HepG2 (cell line): ENCODE measurements at regions not wholly inside any gene's neighbourhood (a gene's known extent, or its start where the extent isn't known, plus 50 kb on each side); places are given as distances from the start of the nearest gene placed in this dataset.

Experiments used
- ATAC-seq: fragments of 200-7000 bp; cut with Tn5 transposase; 3 replicates; pipeline ENCODE4 v1.9.1; 2020; ENCODE audit warnings: mild to moderate bottlenecking, moderate library complexity
- BruUV-seq: library from RNA; stranded (reverse); fragments of 400-500 nt; replicated peaks from 2 replicates; lab custom pipeline; 2021; lab: Mats Ljungman, UMichigan
- CTCF ChIA-PET: fragments of 300-600 bp; formaldehyde crosslinking; extraction: SDS; loops from one replicate; lab custom pipeline; 2021; ENCODE audit warnings: low total read pairs, inconsistent platforms, low intra/inter-chr PET ratio; lab: Yijun Ruan, JAX
- POLR2A ChIA-PET: fragments of 350-600 bp; sonication (Branson Sonifier 250); formaldehyde crosslinking; loops from one replicate; lab custom pipeline; 2020; ENCODE audit warnings: antibody characterized with exemption, inconsistent platforms; lab: Yijun Ruan, JAX
- DNase-seq: peaks from one replicate; pipeline ENCODE4 v3.0.0-alpha.2; 2015; ENCODE audit warnings: low spot score
- FAIRE-seq: peaks from 3 replicates; lab custom pipeline; 2011; peaks lifted over from hg19 to GRCh38; lab: Jason Lieb, UNC
- H2AFZ ChIP-seq: one replicate; pipeline ENCODE4 v1.6.1; 2011; ENCODE audit warnings: low read length, inconsistent platforms
- H3K27ac ChIP-seq: fragments of 300-600 bp; 3 replicates; pipeline ENCODE4 v1.8.0; 2011; ENCODE audit warnings: mixed run types, mild to moderate bottlenecking, mixed read lengths, low read length, inconsistent platforms; ENCODE audit not compliant: insufficient read depth; ENCODE audit errors: extremely low read length
- H3K27me3 ChIP-seq, 2 experiments: fragments of 200-600 bp in 1 of 2; 2 replicates in 1 of 2; 3 replicates in 1 of 2; pipeline versions ENCODE4 v1.6.0 to v1.8.0; 2011; ENCODE audit warnings: low read length in 2 of 2, mild to moderate bottlenecking in 2 of 2, moderate library complexity in 2 of 2, inconsistent platforms in 1 of 2; ENCODE audit not compliant: insufficient read depth in 2 of 2, control insufficient read depth in 1 of 2
- H3K36me3 ChIP-seq, 2 experiments: fragments of 200-600 bp in 1 of 2; replicated peaks in 1 of 2; 2 replicates in 1 of 2; 3 replicates in 1 of 2; pipeline versions ENCODE4 v1.5.1 to v1.8.0; 2011; ENCODE audit warnings: low read length in 2 of 2, inconsistent platforms in 1 of 2; ENCODE audit not compliant: insufficient read depth in 2 of 2, control insufficient read depth in 1 of 2
- H3K4me1 ChIP-seq: 2 replicates; pipeline ENCODE4 v1.5.1; 2012; ENCODE audit warnings: low read length, inconsistent platforms; ENCODE audit not compliant: insufficient read depth
- H3K4me2 ChIP-seq: 2 replicates; pipeline ENCODE4 v1.6.0; 2011; ENCODE audit warnings: low read depth, low read length, inconsistent platforms
- H3K4me3 ChIP-seq, 3 experiments: fragments of 200-600 bp in 1 of 3; sonication (generic), shearing (Covaris generic) in 1 of 3; replicated peaks in 1 of 3; 2 replicates each; pipeline ENCODE4 v1.5.1; 2011 to 2016; ENCODE audit warnings: low read length in 3 of 3, inconsistent platforms in 2 of 3, low read depth in 2 of 3, mild to moderate bottlenecking in 2 of 3, control low read depth in 1 of 3, mixed read lengths in 1 of 3; ENCODE audit not compliant: insufficient read depth in 1 of 3
- H3K79me2 ChIP-seq: one replicate; pipeline ENCODE4 v1.6.1; 2011; ENCODE audit warnings: low read length, inconsistent platforms; ENCODE audit not compliant: insufficient read depth
- H3K9ac ChIP-seq: 2 replicates; pipeline ENCODE4 v1.6.0; 2011; ENCODE audit warnings: mild to moderate bottlenecking, low read depth, low read length, inconsistent platforms; ENCODE audit not compliant: insufficient read depth
- H3K9me3 ChIP-seq: 2 replicates; pipeline ENCODE4 v1.5.1; 2012; ENCODE audit warnings: mild to moderate bottlenecking, low read length
- H4K20me1 ChIP-seq: 2 replicates; pipeline ENCODE4 v1.6.0; 2011; ENCODE audit warnings: inconsistent platforms, mild to moderate bottlenecking, low read length, moderate library complexity; ENCODE audit not compliant: insufficient read depth
- AHR ChIP-seq: IDR thresholded peaks from 2 replicates; pipeline ENCODE4 v1.6.1; 2018; ENCODE audit warnings: missing genetic modification reagents, missing compliant biosample characterization
- ATF4 ChIP-seq, 2 experiments: fragments of 450-650 bp in 1 of 2; sonication (generic) in 1 of 2; formaldehyde crosslinking; IDR thresholded peaks; 2 replicates each; pipeline versions ENCODE4 v1.5.0 to v1.8.0; 2020 to 2022; ENCODE audit warnings: mild to moderate bottlenecking in 1 of 2, missing genetic modification reagents in 1 of 2
- BRD4 ChIP-seq: sonication (generic); formaldehyde crosslinking; IDR thresholded peaks from 2 replicates; pipeline ENCODE4 v1.4.0; 2020; ENCODE audit warnings: missing genetic modification reagents
- GMEB1 ChIP-seq: sonication (generic); formaldehyde crosslinking; IDR thresholded peaks from 2 replicates; pipeline ENCODE4 v1.5.1; 2020; ENCODE audit warnings: missing genetic modification reagents, mild to moderate bottlenecking, borderline replicate concordance
- GMEB2 ChIP-seq: IDR thresholded peaks from 2 replicates; pipeline ENCODE4 v1.6.1; 2016; ENCODE audit warnings: missing biosample characterization, missing genetic modification reagents, low read depth
- HOXD1 ChIP-seq: sonication (generic); formaldehyde crosslinking; IDR thresholded peaks from 2 replicates; pipeline ENCODE4 v1.5.0; 2020; ENCODE audit warnings: missing genetic modification reagents
- MXD4 ChIP-seq: IDR thresholded peaks from 2 replicates; pipeline ENCODE4 v1.6.1; 2016; ENCODE audit warnings: mild to moderate bottlenecking, missing biosample characterization, missing genetic modification reagents
- NFIC ChIP-seq: IDR thresholded peaks from 2 replicates; pipeline ENCODE4 v1.6.1; 2012; ENCODE audit warnings: mild to moderate bottlenecking, low read length, inconsistent platforms
- PRDM4 ChIP-seq: sonication (generic); formaldehyde crosslinking; IDR thresholded peaks from 2 replicates; pipeline ENCODE4 v1.9.0; 2021; ENCODE audit warnings: missing genetic modification reagents, borderline replicate concordance
- ZBTB7B ChIP-seq: sonication (generic); formaldehyde crosslinking; IDR thresholded peaks from 2 replicates; pipeline ENCODE4 v1.4.0; 2020; ENCODE audit warnings: missing genetic modification reagents
- ZNF10 ChIP-seq: sonication (generic); formaldehyde crosslinking; IDR thresholded peaks from 2 replicates; pipeline ENCODE4 v1.4.0; 2020; ENCODE audit warnings: mild to moderate bottlenecking, low read depth, missing genetic modification reagents, borderline replicate concordance
- ZNF138 ChIP-seq: sonication (generic); formaldehyde crosslinking; IDR thresholded peaks from 2 replicates; pipeline ENCODE4 v1.5.0; 2020; ENCODE audit warnings: mild to moderate bottlenecking, low read depth, missing genetic modification reagents
- ZNF232 ChIP-seq: sonication (generic); formaldehyde crosslinking; IDR thresholded peaks from 2 replicates; pipeline ENCODE4 v1.4.0; 2020; ENCODE audit warnings: missing genetic modification reagents, borderline replicate concordance
- ZNF577 ChIP-seq: sonication (generic); formaldehyde crosslinking; IDR thresholded peaks from 2 replicates; pipeline ENCODE4 v1.4.0; 2020; ENCODE audit warnings: mild to moderate bottlenecking, low read depth, missing genetic modification reagents, borderline replicate concordance
- ZNF749 ChIP-seq: sonication (generic); formaldehyde crosslinking; IDR thresholded peaks from 2 replicates; pipeline ENCODE4 v1.8.0; 2022; ENCODE audit warnings: mild to moderate bottlenecking, missing genetic modification reagents, moderate library complexity, borderline replicate concordance
- ZNF850 ChIP-seq: sonication (generic); formaldehyde crosslinking; conservative IDR thresholded peaks from 2 replicates; pipeline ENCODE4 v1.9.0; 2021; ENCODE audit warnings: mild to moderate bottlenecking, missing genetic modification reagents
- ZSCAN20 ChIP-seq: sonication (generic); formaldehyde crosslinking; IDR thresholded peaks from 2 replicates; pipeline ENCODE4 v1.4.0; 2020; ENCODE audit warnings: missing genetic modification reagents, mild to moderate bottlenecking, borderline replicate concordance
- WGBS: methylation state at CpG from one replicate; pipeline ENCODE4 v1.1.6; 2017; ENCODE audit warnings: low lambda C conversion rate; 5-methylcytosine and 5-hydroxymethylcytosine counted together
- in situ Hi-C: cut with HindIII; loops from 2 replicates; pipeline ENCODE4 v1.10.0; 2017; ENCODE audit warnings: low pct_unique_long_range_greater_than_20kb; ENCODE audit not compliant: extremely low pct_ligation_motif_present
- intact Hi-C: fragments of 100-400 bp; cut with micrococcal nuclease; formaldehyde crosslinking; loops from one replicate; pipeline ENCODE4 v1.10.0; 2022; ENCODE audit not compliant: unreplicated experiment

GRCh38 chr20:60477958-60478357, 519.7 kb downstream of the CDH26 start (continued):
- TF ChIP-seq PRDM4 (CRISPR knock-in tag): no peak
- TF ChIP-seq ZNF138 (CRISPR knock-in tag): no peak
- no peak for TF ChIP-seq ZNF10 (CRISPR knock-in tag)
- no peak for TF ChIP-seq ZNF577 (CRISPR knock-in tag)
- TF ChIP-seq GMEB2 (CRISPR knock-in tag): no peak
- no peak for TF ChIP-seq ZNF232 (CRISPR knock-in tag)

- in situ Hi-C loops (no loop called here), intact Hi-C loops (no loop called here)
- BruUV-seq: no TSS peak
- ChIA-PET POLR2A (no interaction called here), CTCF (no interaction called here)
- no peaks in the 10 kb centered on the region; a peak in 2 of 5 replicates for H3K27me3 ChIP-seq
- no peak overlapping the region for H3K4me2 ChIP-seq
- H3K36me3 ChIP-seq: no peaks in the 10 kb centered on the region
- no peak overlapping the region for H3K27ac ChIP-seq
- ATAC-seq (no peak), DNase-seq (no peak), FAIRE-seq (no peak)
- no peak for TF ChIP-seq ZSCAN20 (CRISPR knock-in tag)
- TF ChIP-seq NFIC: no peak
- TF ChIP-seq BRD4 (CRISPR knock-in tag): no peak
- TF ChIP-seq MXD4 (CRISPR knock-in tag): no peak
- no peak for TF ChIP-seq ATF4 (CRISPR knock-in tag; IDR thresholded peaks at IDR 0.05)
- TF ChIP-seq HOXD1 (CRISPR knock-in tag): no peak
- TF ChIP-seq ZBTB7B (CRISPR knock-in tag): no peak
- TF ChIP-seq AHR: no peak
- TF ChIP-seq ZNF850 (CRISPR knock-in tag): no peak
- TF ChIP-seq ZNF749: no peak
- no peak for TF ChIP-seq GMEB1 (CRISPR knock-in tag)
- H3K9ac ChIP-seq: no peak overlapping the region
- no peak overlapping the region for H2AFZ ChIP-seq
- H3K4me1 ChIP-seq: no peaks in the 10 kb centered on the region
- no peaks in the 10 kb centered on the region for H4K20me1 ChIP-seq
- no peak overlapping the region for H3K4me3 ChIP-seq
- WGBS: 0% methylated on average over 7 of the region's 7 CpGs
- H3K9me3 ChIP-seq: peaks cover 5% of the 10 kb centered on the region; the same call in 1 of the 2 replicates
- H3K79me2 ChIP-seq: no peaks in the 10 kb centered on the region
Observed at GRCh38 chr20:60478533-60478932, 520.3 kb downstream of the CDH26 start.
